ENCODE measurements at regions not wholly inside any gene's neighbourhood (a gene's known extent, or its start where the extent isn't known, plus 50 kb on each side); places are given as distances from the start of the nearest gene placed in this dataset.

DNA sequence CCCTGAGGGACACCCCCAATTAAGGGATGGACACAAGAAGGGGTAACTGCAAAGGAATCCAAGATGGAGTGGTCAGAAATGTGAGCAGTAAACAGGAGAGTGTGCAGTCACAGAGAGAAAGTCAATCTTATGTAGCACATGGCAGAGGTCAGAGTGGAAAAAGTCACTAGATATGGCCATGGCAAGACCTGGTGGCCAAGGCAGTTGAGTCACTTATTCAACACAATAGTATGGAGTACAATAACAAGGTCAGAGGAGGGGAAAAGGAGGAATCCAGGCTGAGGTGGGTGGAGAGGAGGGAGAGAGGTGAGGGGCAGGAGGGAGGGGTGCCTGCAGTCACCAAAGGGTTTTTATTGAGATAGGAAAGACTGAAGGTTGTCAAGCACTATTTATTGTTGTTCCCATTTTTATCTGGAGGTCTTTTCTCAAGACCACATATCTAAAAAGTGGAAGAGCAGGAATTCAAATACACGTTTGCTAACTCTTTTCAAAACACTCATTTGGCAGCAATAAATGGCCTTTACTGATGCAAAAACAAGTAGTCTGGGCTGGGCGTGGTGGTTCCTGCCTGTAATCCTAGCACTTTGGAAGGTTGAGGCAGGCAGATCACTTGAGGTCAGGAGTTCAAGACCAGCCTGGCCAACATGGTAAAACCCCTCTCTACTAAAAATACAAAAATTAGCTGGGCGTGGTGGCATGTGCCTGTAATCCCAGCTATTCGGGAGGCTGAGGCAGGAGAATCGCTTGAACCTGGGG lies 53.3 kb upstream of the ARHGEF3 start:
- H3K27me3 ChIP-seq (ENCODE audit: control insufficient read depth in 3 of 3, insufficient read depth in 3 of 3, low read length in 3 of 3), result no peaks in the 10 kb centered on the region
- no peak overlapping the region for H3K27ac ChIP-seq (ENCODE audit: low read depth, low read length)
- H3K9me3 ChIP-seq (ENCODE audit: control insufficient read depth in 3 of 3, low read length in 3 of 3), result no peaks in the 10 kb centered on the region
- no peak overlapping the region for H3K4me3 ChIP-seq (ENCODE audit: low read length in 3 of 3)
- no peaks in the 10 kb centered on the region for H3K4me1 ChIP-seq (ENCODE audit: control insufficient read depth in 3 of 3, insufficient read depth in 3 of 3, low read length in 3 of 3)
- H3K9ac ChIP-seq (ENCODE audit: low read depth in 1 of 3, low read length in 3 of 3), result no peak overlapping the region
- no peaks in the 10 kb centered on the region for H3K36me3 ChIP-seq (ENCODE audit: control insufficient read depth in 3 of 3, insufficient read depth in 3 of 3, low read length in 3 of 3)

- Histone ChIP-seq H3K9me3 (ENCODE audit: control insufficient read depth in 3 of 3, low read length in 3 of 3) (no peaks in the 10 kb centered on the region), H3K4me3 (ENCODE audit: low read length in 3 of 3) (no peak overlapping the region), H3K4me1 (ENCODE audit: control insufficient read depth in 3 of 3, insufficient read depth in 3 of 3, low read length in 3 of 3) (no peaks in the 10 kb centered on the region), H3K9ac (ENCODE audit: low read depth in 1 of 3, low read length in 3 of 3) (no peak overlapping the region), H3K27ac (ENCODE audit: low read depth, low read length) (no peak overlapping the region), H3K36me3 (ENCODE audit: control insufficient read depth in 3 of 3, insufficient read depth in 3 of 3, low read length in 3 of 3) (no peaks in the 10 kb centered on the region), H3K27me3 (ENCODE audit: control insufficient read depth in 3 of 3, insufficient read depth in 3 of 3, low read length in 3 of 3) (no peaks in the 10 kb centered on the region)
Observed at GRCh38 chr3:56851966-56852884, 50.5 kb upstream of the ARHGEF3 start.

All from skeletal muscle tissue (tissue), 3 donors.